ENCODE measurements at regions not wholly inside any gene's neighbourhood (a gene's known extent, or its start where the extent isn't known, plus 50 kb on each side); places are given as distances from the start of the nearest gene placed in this dataset.

GRCh38 chr9:120242116-120242811 is 337.7 kb downstream of the CDK5RAP2 start:
- H3K27me3 ChIP-seq (ENCODE audit: control insufficient read depth, insufficient read depth, low read length), result no peaks in the 10 kb centered on the region
- peak in 2 of 6 donors; percentile 89 for DNase-seq (ENCODE audit: low read depth in 4 of 6, low spot score in 6 of 6)
- H3K4me1 ChIP-seq (ENCODE audit: control insufficient read depth, insufficient read depth, low read length), result no peaks in the 10 kb centered on the region
- no peaks in the 10 kb centered on the region for H3K36me3 ChIP-seq (ENCODE audit: control insufficient read depth, insufficient read depth, low read length)
- WGBS (ENCODE audit: insufficient coverage), result 77% methylated on average over 15 of the region's 21 CpGs
- H3K9me3 ChIP-seq (ENCODE audit: control insufficient read depth, insufficient read depth, low read length), result no peaks in the 10 kb centered on the region
- no peak overlapping the region for H3K4me3 ChIP-seq (ENCODE audit: low read depth, low read length)
- no peak overlapping the region for H3K27ac ChIP-seq (ENCODE audit: low read depth, low read length)

- no peak overlapping the region for H3K4me3 ChIP-seq (ENCODE audit: low read depth, low read length)
- WGBS (ENCODE audit: insufficient coverage), result no CpG with 5 or more reads among the region's 1 CpG
- H3K27ac ChIP-seq (ENCODE audit: low read depth, low read length), result no peak overlapping the region
- no peaks in the 10 kb centered on the region for H3K27me3 ChIP-seq (ENCODE audit: control insufficient read depth, insufficient read depth, low read length)
- no peaks in the 10 kb centered on the region for H3K36me3 ChIP-seq (ENCODE audit: control insufficient read depth, insufficient read depth, low read length)
- no peaks in the 10 kb centered on the region for H3K4me1 ChIP-seq (ENCODE audit: control insufficient read depth, insufficient read depth, low read length)
- no peak for DNase-seq (ENCODE audit: low read depth in 4 of 6, low spot score in 6 of 6)
- H3K9me3 ChIP-seq (ENCODE audit: control insufficient read depth, insufficient read depth, low read length), result no peaks in the 10 kb centered on the region
These were observed 343.4 kb downstream of the CDK5RAP2 start for GRCh38 chr9:120236596-120236995.

GRCh38 chr9:120235081-120235480 is 344.9 kb downstream of the CDK5RAP2 start:
- DNase-seq (ENCODE audit: low read depth in 4 of 6, low spot score in 6 of 6), result no peak
- no peaks in the 10 kb centered on the region for H3K27me3 ChIP-seq (ENCODE audit: control insufficient read depth, insufficient read depth, low read length)
- no peak overlapping the region for H3K4me3 ChIP-seq (ENCODE audit: low read depth, low read length)
- no peaks in the 10 kb centered on the region for H3K4me1 ChIP-seq (ENCODE audit: control insufficient read depth, insufficient read depth, low read length)
- 79% methylated on average over 2 of the region's 2 CpGs for WGBS (ENCODE audit: insufficient coverage)
- no peaks in the 10 kb centered on the region for H3K9me3 ChIP-seq (ENCODE audit: control insufficient read depth, insufficient read depth, low read length)
- H3K27ac ChIP-seq (ENCODE audit: low read depth, low read length), result no peak overlapping the region
- H3K36me3 ChIP-seq (ENCODE audit: control insufficient read depth, insufficient read depth, low read length), result no peaks in the 10 kb centered on the region

- Histone ChIP-seq H3K36me3 (ENCODE audit: control insufficient read depth, insufficient read depth, low read length) (no peaks in the 10 kb centered on the region), H3K4me1 (ENCODE audit: control insufficient read depth, insufficient read depth, low read length) (no peaks in the 10 kb centered on the region), H3K4me3 (ENCODE audit: low read depth, low read length) (no peak overlapping the region), H3K27ac (ENCODE audit: low read depth, low read length) (no peak overlapping the region), H3K27me3 (ENCODE audit: control insufficient read depth, insufficient read depth, low read length) (no peaks in the 10 kb centered on the region), H3K9me3 (ENCODE audit: control insufficient read depth, insufficient read depth, low read length) (no peaks in the 10 kb centered on the region)
- no peak for DNase-seq (ENCODE audit: low read depth in 4 of 6, low spot score in 6 of 6)
- WGBS (ENCODE audit: insufficient coverage), result 86% methylated on average over 1 of the region's 2 CpGs
These were observed 349.7 kb downstream of the CDK5RAP2 start for GRCh38 chr9:120230227-120230626.

GRCh38 chr9:120221844-120222243 is 358.1 kb downstream of the CDK5RAP2 start:
- no peak for DNase-seq (ENCODE audit: low read depth in 4 of 6, low spot score in 6 of 6)
- 57% methylated on average over 3 of the region's 3 CpGs for WGBS (ENCODE audit: insufficient coverage)
- Histone ChIP-seq H3K9me3 (ENCODE audit: control insufficient read depth, insufficient read depth, low read length) (no peaks in the 10 kb centered on the region), H3K36me3 (ENCODE audit: control insufficient read depth, insufficient read depth, low read length) (no peaks in the 10 kb centered on the region), H3K4me1 (ENCODE audit: control insufficient read depth, insufficient read depth, low read length) (no peaks in the 10 kb centered on the region), H3K27ac (ENCODE audit: low read depth, low read length) (no peak overlapping the region), H3K27me3 (ENCODE audit: control insufficient read depth, insufficient read depth, low read length) (no peaks in the 10 kb centered on the region), H3K4me3 (ENCODE audit: low read depth, low read length) (no peak overlapping the region)

GRCh38 chr9:120214332-120214731 is 365.6 kb downstream of the CDK5RAP2 start:
- Histone ChIP-seq H3K36me3 (ENCODE audit: control insufficient read depth, insufficient read depth, low read length) (no peaks in the 10 kb centered on the region), H3K27me3 (ENCODE audit: control insufficient read depth, insufficient read depth, low read length) (no peaks in the 10 kb centered on the region), H3K4me1 (ENCODE audit: control insufficient read depth, insufficient read depth, low read length) (no peaks in the 10 kb centered on the region), H3K4me3 (ENCODE audit: low read depth, low read length) (no peak overlapping the region), H3K9me3 (ENCODE audit: control insufficient read depth, insufficient read depth, low read length) (no peaks in the 10 kb centered on the region), H3K27ac (ENCODE audit: low read depth, low read length) (no peak overlapping the region)
- DNase-seq (ENCODE audit: low read depth in 4 of 6, low spot score in 6 of 6), result no peak
- WGBS (ENCODE audit: insufficient coverage), result 69% methylated on average over 11 of the region's 11 CpGs

GRCh38 chr9:120212853-120213200 is 367.1 kb downstream of the CDK5RAP2 start:
- H3K27ac ChIP-seq (ENCODE audit: low read depth, low read length), result no peak overlapping the region
- WGBS (ENCODE audit: insufficient coverage), result 80% methylated on average over 5 of the region's 5 CpGs
- DNase-seq (ENCODE audit: low read depth in 4 of 6, low spot score in 6 of 6), result no peak
- H3K36me3 ChIP-seq (ENCODE audit: control insufficient read depth, insufficient read depth, low read length), result no peaks in the 10 kb centered on the region
- no peaks in the 10 kb centered on the region for H3K4me1 ChIP-seq (ENCODE audit: control insufficient read depth, insufficient read depth, low read length)
- H3K27me3 ChIP-seq (ENCODE audit: control insufficient read depth, insufficient read depth, low read length), result no peaks in the 10 kb centered on the region
- no peaks in the 10 kb centered on the region for H3K9me3 ChIP-seq (ENCODE audit: control insufficient read depth, insufficient read depth, low read length)
- H3K4me3 ChIP-seq (ENCODE audit: low read depth, low read length), result no peak overlapping the region

GRCh38 chr9:120212153-120212852 is 367.7 kb downstream of the CDK5RAP2 start:
- Histone ChIP-seq H3K36me3 (ENCODE audit: control insufficient read depth, insufficient read depth, low read length) (no peaks in the 10 kb centered on the region), H3K4me1 (ENCODE audit: control insufficient read depth, insufficient read depth, low read length) (no peaks in the 10 kb centered on the region), H3K27me3 (ENCODE audit: control insufficient read depth, insufficient read depth, low read length) (no peaks in the 10 kb centered on the region), H3K4me3 (ENCODE audit: low read depth, low read length) (no peak overlapping the region), H3K27ac (ENCODE audit: low read depth, low read length) (no peak overlapping the region), H3K9me3 (ENCODE audit: control insufficient read depth, insufficient read depth, low read length) (no peaks in the 10 kb centered on the region)
- 75% methylated on average over 1 of the region's 2 CpGs for WGBS (ENCODE audit: insufficient coverage)
- peak in 1 of 6 donors; percentile 26 for DNase-seq (ENCODE audit: low read depth in 4 of 6, low spot score in 6 of 6)

GRCh38 chr9:120210274-120210673 is 369.7 kb downstream of the CDK5RAP2 start:
- H3K9me3 ChIP-seq (ENCODE audit: control insufficient read depth, insufficient read depth, low read length), result no peaks in the 10 kb centered on the region

More at GRCh38 chr9:120210274-120210673, 369.7 kb downstream of the CDK5RAP2 start:
- H3K4me3 ChIP-seq (ENCODE audit: low read depth, low read length), result no peak overlapping the region
- H3K4me1 ChIP-seq (ENCODE audit: control insufficient read depth, insufficient read depth, low read length), result no peaks in the 10 kb centered on the region
- H3K27ac ChIP-seq (ENCODE audit: low read depth, low read length), result no peak overlapping the region
- DNase-seq (ENCODE audit: low read depth in 4 of 6, low spot score in 6 of 6), result peak in 1 of 6 donors; percentile 79
- no peaks in the 10 kb centered on the region for H3K27me3 ChIP-seq (ENCODE audit: control insufficient read depth, insufficient read depth, low read length)
- H3K36me3 ChIP-seq (ENCODE audit: control insufficient read depth, insufficient read depth, low read length), result no peaks in the 10 kb centered on the region
- 60% methylated on average over 3 of the region's 4 CpGs for WGBS (ENCODE audit: insufficient coverage)

All from spinal cord (tissue), 9 donors.